PC-3 (cell line): ENCODE measurements at regions not wholly inside any gene's neighbourhood (a gene's known extent, or its start where the extent isn't known, plus 50 kb on each side); places are given as distances from the start of the nearest gene placed in this dataset.

Experiments used
- EZH2 ChIP-seq: fragments of 300-600 bp; sonication (generic); IDR thresholded peaks from one replicate; pipeline ENCODE4 v1.6.1; 2017; ENCODE audit warnings: antibody characterized with exemption, mild to moderate bottlenecking, low read length; ENCODE audit not compliant: unreplicated experiment
- EZH2phosphoT487 ChIP-seq: fragments of 300-600 bp; sonication (generic); IDR thresholded peaks from 2 replicates; pipeline ENCODE4 v1.6.1; 2018; ENCODE audit warnings: mild to moderate bottlenecking, antibody characterized with exemption, low read length, borderline replicate concordance
- TF ChIP-seq, protein P1 (sequence below): fragments of 300-600 bp; sonication (generic); conservative IDR thresholded peaks from 2 replicates; pipeline ENCODE4 v1.5.1; 2017; ENCODE audit warnings: antibody characterized with exemption, low read depth, mild to moderate bottlenecking, low read length

DNA sequence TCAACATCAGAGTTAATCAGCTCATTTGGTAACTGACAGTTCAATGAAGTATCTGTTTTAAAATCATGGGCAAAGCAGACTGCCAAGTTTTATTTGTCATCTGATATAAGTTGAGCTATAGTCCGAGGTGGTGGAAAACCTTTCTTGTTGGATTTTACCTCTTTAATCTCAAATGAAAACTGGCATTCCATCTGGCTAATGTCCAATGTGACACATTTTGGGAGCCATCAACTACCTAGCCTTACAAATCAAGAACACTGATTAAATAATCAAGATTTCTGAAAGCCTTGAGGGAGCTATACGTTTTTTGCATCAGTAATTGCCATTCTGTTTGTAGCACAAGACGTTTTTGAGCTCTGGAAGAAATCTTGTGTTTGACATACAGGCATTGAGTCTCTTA lies 1380.5 kb upstream of the WWC1 start:
- TF ChIP-seq, protein P1, sequence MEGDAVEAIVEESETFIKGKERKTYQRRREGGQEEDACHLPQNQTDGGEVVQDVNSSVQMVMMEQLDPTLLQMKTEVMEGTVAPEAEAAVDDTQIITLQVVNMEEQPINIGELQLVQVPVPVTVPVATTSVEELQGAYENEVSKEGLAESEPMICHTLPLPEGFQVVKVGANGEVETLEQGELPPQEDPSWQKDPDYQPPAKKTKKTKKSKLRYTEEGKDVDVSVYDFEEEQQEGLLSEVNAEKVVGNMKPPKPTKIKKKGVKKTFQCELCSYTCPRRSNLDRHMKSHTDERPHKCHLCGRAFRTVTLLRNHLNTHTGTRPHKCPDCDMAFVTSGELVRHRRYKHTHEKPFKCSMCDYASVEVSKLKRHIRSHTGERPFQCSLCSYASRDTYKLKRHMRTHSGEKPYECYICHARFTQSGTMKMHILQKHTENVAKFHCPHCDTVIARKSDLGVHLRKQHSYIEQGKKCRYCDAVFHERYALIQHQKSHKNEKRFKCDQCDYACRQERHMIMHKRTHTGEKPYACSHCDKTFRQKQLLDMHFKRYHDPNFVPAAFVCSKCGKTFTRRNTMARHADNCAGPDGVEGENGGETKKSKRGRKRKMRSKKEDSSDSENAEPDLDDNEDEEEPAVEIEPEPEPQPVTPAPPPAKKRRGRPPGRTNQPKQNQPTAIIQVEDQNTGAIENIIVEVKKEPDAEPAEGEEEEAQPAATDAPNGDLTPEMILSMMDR = no peak
- TF ChIP-seq EZH2phosphoT487 = no peak
- TF ChIP-seq EZH2 = no peak
